GM04504 (cell line): ENCODE measurements at regions not wholly inside any gene's neighbourhood (a gene's known extent, or its start where the extent isn't known, plus 50 kb on each side); places are given as distances from the start of the nearest gene placed in this dataset.
"Not testable (repeated sequence)": the region's sequence is repeated elsewhere in the genome, so short reads cannot be mapped to it uniquely, and the experiment has no call there.

Experiments used
- DNase-seq: peaks from one replicate; pipeline ENCODE4 v3.0.0-alpha.2; 2012; ENCODE audit warnings: low read depth

DNA sequence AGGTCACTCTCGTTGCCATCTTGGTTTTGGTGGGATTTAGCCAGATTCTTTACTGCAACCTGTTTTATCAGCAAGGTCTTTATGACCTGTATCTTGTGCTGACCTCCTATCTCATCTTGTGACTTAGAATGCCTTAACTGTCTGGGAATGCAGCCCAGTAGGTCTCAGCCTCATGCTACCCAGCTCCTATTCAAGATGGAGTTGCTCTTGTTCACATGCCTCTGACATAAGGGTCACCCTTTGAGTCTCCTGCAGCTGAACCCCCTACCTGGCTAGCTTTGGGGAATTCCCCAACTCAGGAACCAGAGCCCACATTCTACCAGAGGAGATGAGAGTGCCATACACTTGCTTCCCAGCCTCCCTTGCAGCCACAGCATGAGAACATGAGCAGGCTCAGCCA is 123.0 kb upstream of the ARHGEF3 start:
- not testable (repeated sequence) for DNase-seq

DNA sequence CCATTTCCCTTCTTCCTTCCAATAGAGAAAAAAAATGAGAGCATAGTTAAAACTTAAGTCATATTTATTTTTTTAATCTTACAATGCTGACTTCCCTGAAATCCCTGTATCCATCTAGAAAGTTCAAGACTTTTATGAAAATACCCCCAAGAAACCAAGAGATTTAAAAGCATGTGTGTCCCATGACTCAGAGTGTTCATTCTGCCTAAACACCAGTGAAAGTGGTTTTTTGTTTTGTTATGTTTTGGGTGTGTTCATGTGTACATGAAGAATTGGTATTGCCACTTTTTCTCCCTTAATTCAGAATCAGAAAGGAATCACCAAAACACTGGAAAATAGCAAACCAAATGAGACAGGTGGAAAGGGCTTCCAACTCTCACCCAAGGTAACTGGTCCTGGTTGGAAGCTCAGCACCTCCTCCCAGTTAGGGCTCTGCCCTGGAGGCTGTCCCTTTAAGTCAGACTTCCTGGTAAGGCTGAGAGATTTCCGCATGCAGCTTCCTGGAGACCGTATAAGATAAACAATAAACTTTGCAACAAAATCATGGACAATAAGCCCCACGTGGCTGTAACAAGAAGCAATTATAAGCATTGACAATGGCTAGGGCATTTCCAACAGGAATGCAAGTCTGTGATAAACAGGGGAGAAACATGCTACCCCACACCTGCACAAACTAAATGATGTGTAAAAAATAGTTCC is 121.9 kb upstream of the ARHGEF3 start:
- no peak for DNase-seq

DNA sequence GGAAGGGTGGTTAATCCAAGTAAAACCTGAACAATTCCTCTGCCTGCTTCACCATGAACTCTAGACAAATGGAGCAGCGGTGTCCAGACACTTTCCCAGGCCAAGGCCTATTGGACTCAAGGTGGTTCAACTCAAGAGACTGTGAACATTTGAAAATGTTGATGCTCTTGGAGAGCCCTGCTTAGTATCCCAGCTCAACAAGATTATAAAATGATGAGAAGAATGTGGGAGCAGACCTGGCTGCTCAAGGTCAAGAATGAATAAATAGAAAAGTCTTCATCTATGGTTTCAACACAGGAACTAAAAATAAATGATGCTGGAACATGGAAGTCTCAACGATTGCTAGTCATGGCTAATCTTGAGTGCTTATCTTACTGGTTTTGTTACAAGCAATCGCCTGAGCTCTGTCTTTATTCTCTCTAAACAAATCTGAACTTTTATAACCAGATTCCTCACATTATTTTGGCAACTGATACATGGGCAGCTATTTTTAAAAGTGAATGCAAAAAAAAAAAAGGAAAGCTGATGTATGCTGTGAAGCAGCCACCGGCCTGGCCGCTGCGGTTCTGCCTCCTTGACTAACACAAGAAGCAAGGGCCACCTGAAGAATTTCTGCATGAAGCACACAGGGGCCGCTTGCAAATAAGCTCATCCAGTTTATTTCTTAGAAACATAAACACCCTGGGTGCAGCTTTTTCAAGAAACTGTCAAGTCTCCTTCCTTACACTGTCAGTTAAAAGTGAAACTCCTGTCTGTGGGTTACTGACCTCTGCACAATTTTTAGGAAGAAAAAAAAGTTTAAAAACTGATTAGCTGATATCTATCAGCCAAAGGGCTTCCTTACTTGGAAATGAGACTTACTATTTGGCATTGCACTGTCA is 120.1 kb upstream of the ARHGEF3 start:
- DNase-seq, result no peak

DNA sequence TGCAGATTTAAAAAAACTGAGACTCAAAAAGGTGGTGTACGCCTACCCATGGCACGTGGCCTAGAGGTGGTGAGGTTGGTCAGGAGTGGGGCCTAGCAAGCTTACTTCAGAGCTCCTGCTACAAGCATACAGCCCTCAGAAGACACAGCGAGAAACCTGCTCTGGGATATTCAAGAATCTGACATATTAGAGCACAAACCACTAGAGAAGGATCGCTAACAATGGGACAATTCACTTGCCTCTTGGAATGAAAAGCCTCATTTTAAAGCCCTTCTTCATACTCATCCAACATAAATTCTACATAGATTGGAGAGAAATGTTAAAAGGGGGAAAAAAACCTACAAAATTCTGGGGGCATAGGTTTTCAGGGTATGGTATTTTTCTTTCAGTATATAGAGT is 118.0 kb upstream of the ARHGEF3 start:
- no peak for DNase-seq

DNA sequence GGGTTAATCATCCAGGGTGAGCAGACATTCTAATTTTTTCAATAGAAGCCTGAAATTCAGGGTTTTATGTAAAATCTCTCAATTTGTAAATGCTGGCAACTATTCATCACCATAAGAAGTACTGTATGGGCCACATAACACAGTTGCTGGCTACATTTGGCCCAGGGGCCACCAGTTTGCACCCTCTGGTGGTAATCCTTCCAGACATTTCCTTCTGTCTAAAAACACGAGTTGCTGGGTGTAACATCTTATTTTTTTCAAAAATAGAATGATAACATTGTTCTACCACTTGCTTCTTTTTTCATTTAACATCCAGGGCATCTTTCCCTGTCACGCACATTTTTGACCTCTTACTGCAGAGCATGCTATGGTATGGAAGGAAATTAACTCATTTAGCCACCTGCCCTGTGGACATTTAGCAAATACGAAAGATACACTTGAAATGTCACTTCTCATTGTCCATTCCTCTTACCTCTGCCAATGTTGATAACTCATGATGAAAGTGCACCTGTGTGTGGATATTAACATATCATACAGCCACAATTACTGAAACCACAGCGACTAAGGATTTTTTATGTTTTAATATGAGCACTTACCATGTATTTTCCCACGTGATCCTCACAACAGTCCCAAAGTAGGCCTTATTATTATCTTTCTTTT is 117.5 kb upstream of the ARHGEF3 start:
- DNase-seq, result no peak

DNA sequence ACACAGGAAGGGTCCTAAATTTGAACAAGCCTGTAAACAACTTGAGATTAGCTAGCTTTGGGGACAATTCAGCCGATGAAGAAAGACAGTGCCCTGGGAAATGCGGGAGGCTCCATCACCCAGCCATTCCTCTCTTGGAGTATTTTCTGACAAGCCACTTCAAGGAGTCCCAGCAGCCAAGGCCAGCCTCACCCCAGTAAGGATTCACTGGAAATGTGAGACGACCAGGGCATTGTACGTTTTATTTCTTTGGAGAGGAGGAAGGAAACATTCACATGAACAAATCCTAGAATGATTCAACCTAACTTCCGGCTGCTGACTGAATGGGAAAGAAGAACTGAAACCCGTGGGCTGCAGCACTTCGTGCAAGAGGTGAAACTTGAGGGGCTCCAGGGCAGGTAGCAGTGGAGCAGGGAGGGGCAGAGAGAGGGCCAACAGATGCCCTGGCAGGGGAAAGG is 116.4 kb upstream of the ARHGEF3 start:
- DNase-seq, result no peak

DNA sequence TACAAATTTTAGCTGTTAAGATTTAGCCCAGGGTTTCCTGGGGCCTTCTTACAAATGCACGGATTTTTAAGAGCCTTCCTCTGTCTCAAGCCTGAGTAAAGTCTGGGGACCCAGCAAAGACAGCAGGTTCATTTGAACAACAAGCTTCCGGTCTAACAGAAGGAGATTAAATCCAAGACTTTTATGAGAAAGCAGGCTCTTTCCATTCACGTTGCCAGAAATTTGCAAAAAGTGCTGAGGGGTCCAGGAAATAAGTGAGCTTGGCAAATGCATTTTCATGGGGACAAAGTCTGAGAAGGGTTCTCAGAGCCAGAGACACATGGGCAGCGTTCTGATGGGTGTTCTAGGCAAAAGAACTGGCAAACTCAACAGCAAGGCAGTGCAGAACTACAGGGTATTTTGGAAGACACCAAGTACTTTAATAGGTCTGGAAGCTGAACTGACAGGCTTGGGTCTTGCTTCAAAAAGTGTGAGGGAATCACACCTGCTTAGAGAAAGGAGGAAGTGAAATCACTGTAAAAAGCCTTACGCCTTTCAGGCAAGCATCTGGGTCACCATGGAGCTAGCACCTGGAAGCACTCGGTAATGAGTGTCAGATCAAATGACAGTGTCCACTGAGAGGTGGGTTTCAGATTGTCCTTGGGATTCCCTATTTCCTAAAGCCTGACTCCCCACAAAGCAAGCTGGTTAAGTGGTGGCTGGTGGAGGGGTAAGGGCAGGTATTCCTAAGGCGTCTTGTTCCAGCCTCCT is 115.8 kb upstream of the ARHGEF3 start:
- no peak for DNase-seq

DNA sequence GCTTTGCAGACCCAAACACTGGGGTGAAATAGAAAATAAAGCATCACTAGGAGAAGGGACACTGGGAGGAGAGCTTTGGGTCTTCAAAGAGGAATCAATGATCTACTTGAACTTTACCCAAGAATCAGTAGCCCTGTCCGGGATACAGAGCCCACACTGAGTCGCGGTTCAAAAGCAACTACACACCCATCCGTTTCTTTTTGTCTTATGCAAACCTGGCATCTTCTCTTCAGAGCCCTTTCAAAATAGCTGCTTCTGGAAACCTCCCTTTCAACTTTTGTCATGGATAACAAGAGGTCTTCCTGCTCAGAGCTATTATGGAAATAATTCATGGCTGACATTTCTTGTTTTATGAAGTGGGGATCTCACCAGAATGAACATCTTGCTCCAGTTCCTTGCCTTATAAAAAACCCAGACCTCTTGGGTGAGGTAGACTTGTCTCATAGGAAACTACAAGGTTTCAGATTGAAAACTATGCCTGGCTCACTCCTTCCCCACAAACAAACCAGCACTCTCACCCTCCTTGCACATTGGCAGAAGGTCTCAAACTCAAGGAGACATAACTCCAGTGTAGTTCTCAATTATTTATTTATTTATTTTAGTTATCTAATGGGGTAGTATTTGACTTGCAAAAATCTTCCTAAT is 115.1 kb upstream of the ARHGEF3 start:
- no peak for DNase-seq

DNA sequence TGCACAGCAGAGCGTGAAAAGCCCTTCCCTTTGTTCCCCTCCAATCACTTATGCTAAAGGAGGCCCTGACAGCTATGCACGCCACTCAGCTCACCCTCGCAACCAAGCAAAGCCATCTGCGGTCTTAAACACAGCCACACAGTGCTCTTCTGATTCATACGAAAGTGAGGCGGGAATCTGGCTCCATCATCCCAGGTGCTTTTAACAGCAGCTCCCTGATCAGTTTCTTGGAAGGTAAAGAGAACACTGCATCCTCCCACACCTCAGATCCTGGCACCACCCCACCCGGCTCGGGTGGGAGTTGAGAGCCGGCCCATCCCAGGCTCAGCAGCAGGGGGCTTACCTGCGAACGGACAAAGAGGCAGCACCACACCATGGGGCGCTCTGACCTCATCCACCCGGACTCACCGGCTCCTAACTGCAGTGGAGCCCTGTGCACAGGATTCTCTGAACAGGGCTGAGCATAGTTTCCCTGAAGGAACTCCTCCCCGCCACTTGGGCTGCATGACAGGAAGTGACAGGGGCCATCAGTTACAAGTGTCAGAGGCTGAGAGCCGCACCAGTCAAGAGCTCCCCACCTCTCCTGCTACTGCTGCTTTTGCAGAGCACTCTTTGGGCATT is 114.3 kb upstream of the ARHGEF3 start:
- no peak for DNase-seq

DNA sequence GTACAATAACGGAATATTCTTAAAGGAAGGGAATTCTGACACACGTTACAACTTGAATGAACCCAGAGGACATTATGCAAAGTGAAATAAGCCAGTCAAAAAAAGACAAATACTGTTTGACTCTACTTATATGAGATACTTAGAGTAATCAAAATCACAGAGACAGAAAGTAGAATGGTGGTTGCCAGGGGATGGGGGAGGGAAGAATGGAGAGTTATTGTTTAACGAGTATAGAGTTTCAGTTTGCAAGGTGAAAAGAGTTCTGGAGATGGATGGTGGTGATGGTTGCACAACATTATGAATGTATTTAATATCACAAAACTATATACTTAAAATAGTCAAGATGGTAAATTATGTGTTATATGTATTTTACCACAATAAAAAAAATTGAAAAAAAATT is 112.9 kb upstream of the ARHGEF3 start:
- no peak for DNase-seq

DNA sequence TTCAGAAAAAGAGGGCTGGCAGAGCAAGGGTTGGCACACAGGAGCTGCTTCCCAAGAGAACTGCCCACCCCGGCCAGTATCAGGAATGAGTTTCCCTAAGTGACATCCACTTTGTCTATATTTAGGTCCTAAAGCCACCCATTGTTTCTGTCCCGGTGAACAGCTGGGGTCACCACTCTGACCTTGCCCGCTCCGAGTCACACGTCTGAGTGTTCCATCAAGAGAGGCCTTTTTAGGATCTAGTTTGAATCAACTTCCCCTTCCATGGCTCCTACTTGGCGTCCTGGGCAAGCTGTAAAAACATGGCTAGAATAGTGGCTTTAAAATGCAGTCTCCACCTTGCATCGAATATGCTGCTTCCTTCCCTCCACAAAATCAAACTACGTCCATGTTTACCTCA is 109.6 kb upstream of the ARHGEF3 start:
- DNase-seq, result no peak

DNA sequence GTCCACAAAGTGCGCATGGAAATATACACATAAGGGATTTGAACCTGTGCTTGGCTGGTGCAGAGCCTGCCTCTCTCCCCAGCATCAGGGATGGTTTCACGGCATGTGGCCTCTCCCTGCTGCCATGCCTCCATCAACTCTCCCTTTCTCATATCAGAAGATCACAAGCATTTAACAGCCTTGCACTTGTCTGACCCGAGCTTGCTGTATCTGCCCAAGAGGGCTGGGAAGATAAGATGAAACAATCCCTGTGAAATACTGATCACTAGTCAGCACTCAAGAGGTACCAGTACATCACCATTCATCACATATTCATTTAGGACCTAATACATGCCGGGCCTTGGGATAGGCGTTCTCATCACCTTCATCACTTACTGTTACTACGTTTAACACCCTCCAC is 107.6 kb upstream of the ARHGEF3 start:
- no peak for DNase-seq

DNA sequence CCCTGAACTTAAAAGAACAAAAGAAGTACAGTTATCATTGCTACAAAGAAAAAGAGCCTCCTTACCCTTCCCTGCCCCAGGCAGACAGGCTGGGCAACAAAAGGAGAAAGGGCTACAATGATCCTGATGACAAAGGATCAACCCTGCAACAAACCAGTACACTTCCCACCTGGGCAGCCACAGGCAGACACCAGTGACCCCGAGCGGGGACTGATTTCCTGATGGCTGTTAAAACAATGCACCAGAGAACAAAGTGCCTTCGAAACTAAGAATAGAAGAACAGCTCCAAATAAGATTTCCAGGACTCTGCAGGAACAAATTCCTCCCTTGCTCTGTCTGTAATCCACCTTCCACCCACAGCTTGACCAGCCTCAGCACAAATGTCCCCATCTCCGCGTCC is 106.3 kb upstream of the ARHGEF3 start:
- no peak for DNase-seq

DNA sequence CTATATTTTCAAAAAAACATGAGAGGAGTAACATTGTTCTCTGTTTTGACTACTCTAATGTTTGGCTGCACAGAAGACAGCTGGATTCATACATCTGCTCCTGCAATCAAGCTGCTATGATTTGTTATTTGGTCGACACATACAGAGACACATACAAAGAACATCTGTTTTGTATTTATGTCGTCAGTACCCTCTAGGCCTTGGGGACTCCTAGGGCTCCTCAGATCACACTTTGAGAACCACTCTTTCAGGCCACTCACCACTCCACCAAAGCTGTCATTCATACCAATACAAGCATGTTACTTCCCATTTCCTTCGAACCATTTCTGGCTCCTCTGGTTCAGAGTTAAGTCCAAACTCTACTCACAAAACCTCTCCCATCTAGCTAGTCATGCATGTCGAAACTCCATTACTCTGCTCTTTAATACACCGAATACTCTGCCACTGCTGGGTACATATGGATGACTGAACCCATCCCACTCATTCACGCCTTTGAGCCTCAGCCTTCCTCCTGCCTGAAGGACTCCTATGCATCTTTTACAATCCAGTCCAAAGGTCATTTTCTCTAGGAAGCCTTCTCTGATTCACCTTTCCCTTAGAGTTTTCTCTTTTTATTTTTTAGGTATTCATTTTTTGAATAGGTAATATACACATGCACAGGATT is 102.9 kb upstream of the ARHGEF3 start:
- DNase-seq, result no peak

DNA sequence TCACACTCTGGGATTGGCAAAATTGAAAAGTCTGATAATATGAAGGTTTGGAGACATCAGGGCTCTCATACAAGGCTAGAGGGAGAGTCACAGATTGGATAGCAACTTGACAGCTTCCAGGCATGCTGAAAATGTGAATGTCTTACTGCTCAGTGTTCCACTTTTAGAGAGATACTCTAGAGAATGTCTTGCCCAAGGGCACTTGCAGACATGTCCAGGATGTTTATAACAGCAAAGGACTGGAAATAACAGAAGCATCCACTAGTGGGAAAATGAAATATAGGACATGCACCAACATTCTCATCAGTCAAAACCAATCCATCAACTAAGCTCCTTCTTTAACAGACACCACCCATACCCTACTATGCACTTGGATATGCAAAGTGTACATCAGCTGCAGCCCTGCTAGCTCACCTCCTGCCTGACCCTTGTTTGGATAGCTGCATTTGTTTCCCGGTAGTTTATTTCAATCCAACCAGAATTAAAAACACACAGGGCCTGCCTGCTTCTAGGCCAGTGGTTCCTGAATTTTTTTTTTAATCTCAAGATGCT is 101.6 kb upstream of the ARHGEF3 start:
- no peak for DNase-seq

DNA sequence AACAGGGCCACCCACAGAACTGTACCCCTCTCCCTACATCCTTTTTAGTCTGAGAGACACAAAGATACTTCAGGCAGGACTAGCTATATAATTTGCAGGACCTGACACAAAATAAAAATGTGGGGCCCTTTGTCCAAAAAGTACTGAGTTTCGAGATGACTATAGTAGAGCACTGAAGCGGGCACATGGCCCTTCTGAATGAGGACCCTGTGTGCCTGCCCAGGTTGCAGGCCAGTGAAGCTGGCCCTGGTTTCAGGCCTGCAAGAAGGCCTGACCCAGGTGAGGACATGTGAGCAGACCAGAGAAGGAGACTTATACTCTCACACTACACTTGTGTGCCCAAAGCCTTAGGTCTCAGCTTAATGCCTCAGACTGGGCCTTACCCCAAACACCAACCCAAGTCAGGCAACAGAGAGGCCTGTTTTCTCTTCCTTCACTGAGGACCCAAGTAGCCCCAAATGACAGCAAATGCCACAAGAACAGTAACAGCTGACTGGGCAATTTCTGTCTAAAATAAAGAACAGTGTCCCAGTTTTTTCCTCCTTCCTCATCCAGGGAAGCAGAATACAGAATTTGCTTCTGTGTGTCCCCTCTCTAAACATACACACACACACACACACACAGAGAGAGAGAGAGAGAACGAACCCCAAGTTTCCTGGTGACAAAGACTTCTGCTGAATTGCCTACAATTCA is 100.9 kb upstream of the ARHGEF3 start:
- DNase-seq, result no peak

DNA sequence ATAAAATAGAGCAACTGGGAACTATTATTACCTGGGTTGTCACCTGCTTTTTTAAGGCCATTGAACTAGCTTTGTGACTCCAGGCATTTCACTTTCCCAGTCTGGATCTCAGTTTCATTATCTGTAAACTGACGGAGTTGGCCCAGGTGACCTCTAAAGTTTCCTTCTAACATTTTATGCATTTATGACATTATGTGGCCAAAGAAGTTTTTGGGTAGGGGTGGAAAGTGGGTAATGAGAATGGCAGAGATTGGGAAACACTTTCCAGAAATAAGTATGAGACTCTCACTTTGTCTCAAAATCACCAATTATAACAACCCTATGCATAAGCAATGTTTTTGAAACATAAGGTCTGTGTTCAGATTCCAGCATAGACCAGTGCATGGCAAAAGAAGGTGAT is 99.1 kb upstream of the ARHGEF3 start:
- DNase-seq, result no peak

DNA sequence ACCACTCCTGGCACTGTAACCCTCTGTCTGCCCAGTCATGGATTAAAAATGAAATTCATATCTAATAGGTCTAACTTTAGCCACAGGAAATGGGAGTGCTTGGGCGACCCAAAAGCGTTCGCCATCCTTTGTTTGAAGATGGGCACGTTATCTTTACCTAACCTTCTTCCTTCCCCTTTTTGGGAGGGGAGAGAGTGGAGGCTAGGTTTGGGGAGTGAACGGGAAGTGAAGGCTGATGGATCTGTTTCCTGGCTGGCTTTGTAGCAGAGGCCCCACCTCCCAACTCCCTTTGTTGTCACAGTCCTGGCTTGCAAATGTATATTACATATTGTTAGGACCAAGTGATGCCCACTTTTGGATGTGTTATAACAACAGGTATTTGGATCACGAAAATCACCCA is 98.1 kb upstream of the ARHGEF3 start:
- DNase-seq, result no peak

DNA sequence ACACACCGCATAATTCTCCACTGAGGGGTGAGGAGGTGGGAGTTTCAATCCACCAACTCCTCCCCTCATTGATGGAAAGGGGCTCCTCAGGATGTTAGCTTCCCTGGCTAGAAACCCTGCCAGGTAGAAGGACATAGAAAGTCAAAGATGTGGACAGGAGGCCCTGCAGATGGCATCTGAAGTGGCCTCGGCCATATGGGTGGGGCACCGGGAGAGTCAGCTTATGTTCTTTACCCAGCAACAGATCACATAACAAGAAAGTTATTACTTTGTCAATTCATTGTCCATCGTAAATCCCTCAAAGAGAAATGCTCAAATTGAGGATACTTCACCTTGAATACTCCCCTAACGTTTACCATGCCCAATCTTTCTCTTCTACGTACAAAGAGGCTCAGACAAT is 97.3 kb upstream of the ARHGEF3 start:
- no peak for DNase-seq

DNA sequence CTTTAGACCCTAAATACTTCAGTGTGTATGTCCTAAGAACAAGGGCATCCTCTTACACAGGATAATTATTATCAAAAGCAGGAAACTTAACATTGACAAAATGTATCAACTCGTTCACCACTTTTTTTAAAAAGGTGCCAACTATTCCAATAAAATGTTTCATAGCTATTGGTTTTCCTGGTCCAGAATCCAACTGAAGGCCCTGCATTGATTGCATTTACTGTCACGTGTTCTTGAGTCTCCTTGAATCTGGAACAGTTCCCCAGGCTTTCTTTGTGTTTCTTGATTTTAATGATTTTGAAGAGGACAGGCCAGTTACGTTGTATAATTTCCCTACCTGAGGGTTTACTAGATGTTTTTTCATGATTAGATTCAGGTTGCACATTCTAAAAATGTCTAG is 94.6 kb upstream of the ARHGEF3 start:
- DNase-seq, result no peak
